Loucy (cell line): ENCODE measurements at regions not wholly inside any gene's neighbourhood (a gene's known extent, or its start where the extent isn't known, plus 50 kb on each side); places are given as distances from the start of the nearest gene placed in this dataset.

Experiments used
- CTCF ChIP-seq: fragments of 200-600 bp; sonication (generic); conservative IDR thresholded peaks from 2 replicates; pipeline ENCODE4 v1.5.1; 2014; ENCODE audit warnings: mild to moderate bottlenecking, antibody characterized with exemption, low read length
- EZH2phosphoT487 ChIP-seq: fragments of 200-600 bp; IDR thresholded peaks from 2 replicates; pipeline ENCODE4 v1.6.1; 2018; ENCODE audit warnings: antibody characterized with exemption, mild to moderate bottlenecking, moderate library complexity, borderline replicate concordance

- no peak for TF ChIP-seq CTCF
- TF ChIP-seq EZH2phosphoT487 = no peak
Measured at GRCh38 chr14:106107703-106108102, 581.3 kb downstream of the TMEM121 start.
